T47D (cell line): ENCODE measurements at regions not wholly inside any gene's neighbourhood (a gene's known extent, or its start where the extent isn't known, plus 50 kb on each side); places are given as distances from the start of the nearest gene placed in this dataset.

Experiments used
- DNase-seq, 2 experiments: peaks; one replicate each; pipeline versions ENCODE4 v3.0.0 to v3.0.0-alpha.2; 2011 to 2012; ENCODE audit warnings: low read depth in 1 of 2, low spot score in 1 of 2
- JUND ChIP-seq: IDR thresholded peaks from 2 replicates; pipeline ENCODE4 v1.6.1; 2012; ENCODE audit warnings: low read depth
- in situ Hi-C: cut with HindIII; loops from 2 replicates; pipeline ENCODE4 v1.10.0; 2016; ENCODE audit warnings: low sequenced_read_pairs, low pct_unique_long_range_greater_than_20kb

- DNase-seq, result no peak
- no peak for TF ChIP-seq JUND
- in situ Hi-C loops, result no loop called here
Observed at GRCh38 chr5:135718651-135719050, 115.8 kb upstream of the SLC25A48 start.

- no peak for TF ChIP-seq JUND
- in situ Hi-C loops, result no loop called here
- no peak for DNase-seq
Observed at GRCh38 chr5:135718151-135718550, 116.3 kb upstream of the SLC25A48 start.

GRCh38 chr5:135715267-135716055, 119.0 kb upstream of the SLC25A48 start:
- DNase-seq, result no peak
- in situ Hi-C loops, result no loop called here
- TF ChIP-seq JUND, result no peak

- TF ChIP-seq JUND, result no peak
- no peak for DNase-seq
- in situ Hi-C loops, result no loop called here
Observed at GRCh38 chr5:135714126-135714894, 120.2 kb upstream of the SLC25A48 start.

GRCh38 chr5:135713161-135713915, 121.1 kb upstream of the SLC25A48 start:
- in situ Hi-C loops, result no loop called here
- no peak for DNase-seq
- no peak for TF ChIP-seq JUND

- in situ Hi-C loops, result no loop called here
- DNase-seq, result no peak
- no peak for TF ChIP-seq JUND
Observed at GRCh38 chr5:135711911-135712310, 122.6 kb upstream of the SLC25A48 start.

GRCh38 chr5:135710045-135710675, 124.3 kb upstream of the SLC25A48 start:
- TF ChIP-seq JUND, result no peak
- in situ Hi-C loops, result no loop called here
- no peak for DNase-seq

- no peak for DNase-seq
- in situ Hi-C loops, result no loop called here
- TF ChIP-seq JUND, result no peak
Observed at GRCh38 chr5:135709208-135709575, 125.3 kb upstream of the SLC25A48 start.

- in situ Hi-C loops, result no loop called here
Observed at GRCh38 chr5:135708481-135709207, 125.8 kb upstream of the SLC25A48 start.

GRCh38 chr5:135707302-135707701, 127.2 kb upstream of the SLC25A48 start:
- in situ Hi-C loops, result no loop called here
- no peak for TF ChIP-seq JUND
- no peak for DNase-seq

More at GRCh38 chr5:135708481-135709207, 125.8 kb upstream of the SLC25A48 start:
- TF ChIP-seq JUND, result no peak
- DNase-seq, result no peak

GRCh38 chr5:135706893-135707292, 127.6 kb upstream of the SLC25A48 start:
- no peak for TF ChIP-seq JUND
- DNase-seq, result no peak
- in situ Hi-C loops, result no loop called here

- in situ Hi-C loops, result no loop called here
- TF ChIP-seq JUND, result no peak
- no peak for DNase-seq
Observed at GRCh38 chr5:135706474-135706873, 127.7 kb upstream of the CXCL14 start.
